ENCODE measurements at regions not wholly inside any gene's neighbourhood (a gene's known extent, or its start where the extent isn't known, plus 50 kb on each side); places are given as distances from the start of the nearest gene placed in this dataset.

DNA sequence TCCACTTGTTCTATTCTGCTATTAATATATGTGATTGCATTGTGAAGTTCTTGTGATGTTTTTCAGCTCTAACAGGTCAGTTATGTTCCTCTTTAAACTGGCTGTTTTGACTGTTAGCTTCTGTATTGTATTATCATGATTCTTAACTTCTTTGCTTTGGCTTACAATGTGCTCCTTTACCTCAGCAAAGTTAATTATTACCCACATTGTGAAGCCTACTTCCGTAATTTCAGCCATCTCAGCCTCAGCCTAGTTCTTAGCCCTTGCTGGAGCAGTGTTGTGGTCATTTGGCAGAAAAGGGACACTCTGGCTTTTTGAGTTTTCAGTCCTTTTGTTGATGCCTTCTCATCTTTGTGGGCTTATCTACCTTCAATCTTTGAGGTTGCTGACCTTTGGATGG, 440.2 kb downstream of the TBC1D32 start:
- Histone ChIP-seq H3K36me3 (ENCODE audit: control insufficient read depth, insufficient read depth, low read length) (no peaks in the 10 kb centered on the region), H3K4me3 (ENCODE audit: insufficient read depth, low read depth, low read length) (no peak overlapping the region), H3K4me1 (ENCODE audit: control insufficient read depth, insufficient read depth, low read length) (no peaks in the 10 kb centered on the region), H2BK120ac (ENCODE audit: low read depth, low read length) (no peak overlapping the region), H3K18ac (ENCODE audit: low read depth, low read length) (no peak overlapping the region), H4K8ac (ENCODE audit: low read depth in 2 of 2, low read length in 2 of 2) (no peak overlapping the region), H3K27me3 (ENCODE audit: control insufficient read depth, insufficient read depth, low read length) (no peaks in the 10 kb centered on the region), H3K4ac (ENCODE audit: low read depth, low read length) (no peak overlapping the region), H3K9ac (ENCODE audit: low read depth, low read length) (no peak overlapping the region), H3K23ac (ENCODE audit: low read depth, low read length) (no peak overlapping the region), H2AK9ac (replicated peaks; ENCODE audit: low read depth, low read length, poor library complexity) (no peak overlapping the region), H2BK15ac (ENCODE audit: low read depth, low read length) (no peak overlapping the region), H4K91ac (ENCODE audit: insufficient read depth, low read depth, low read length) (no peak overlapping the region), H2AK5ac (ENCODE audit: low read depth, low read length) (no peak overlapping the region), H3K56ac (ENCODE audit: extremely low read depth, insufficient read depth, low read length) (no peak overlapping the region), H2BK5ac (ENCODE audit: low read depth, low read length, poor library complexity, severe bottlenecking) (no peak overlapping the region), H3K79me1 (ENCODE audit: low read depth in 1 of 2, low read length in 2 of 2) (no peaks in the 10 kb centered on the region), H3K4me2 (ENCODE audit: low read depth, low read length) (no peak overlapping the region), H4K5ac (ENCODE audit: low read depth, low read length) (no peak overlapping the region), H2AFZ (replicated peaks; ENCODE audit: low read length, poor library complexity) (no peak overlapping the region), H3K27ac (ENCODE audit: insufficient read depth, low read length) (no peak overlapping the region), H4K20me1 (ENCODE audit: insufficient read depth, low read length) (no peaks in the 10 kb centered on the region), H2BK20ac (ENCODE audit: low read depth, low read length) (no peak overlapping the region), H3K14ac (replicated peaks; ENCODE audit: low read depth, low read length) (no peak overlapping the region), H3K9me1 (ENCODE audit: insufficient read depth, low read length) (no peaks in the 10 kb centered on the region), H3K9me3 (ENCODE audit: control insufficient read depth, insufficient read depth, low read length) (peaks cover 2% of the 10 kb centered on the region)
- in situ Hi-C loops (cut with MboI; ENCODE audit: low sequenced_read_pairs): no loop called here
- DNase-seq (no peak), ATAC-seq (ENCODE audit: low read depth) (no peak)
- BruUV-seq (replicated peaks): no TSS peak
- TF ChIP-seq, protein P1, sequence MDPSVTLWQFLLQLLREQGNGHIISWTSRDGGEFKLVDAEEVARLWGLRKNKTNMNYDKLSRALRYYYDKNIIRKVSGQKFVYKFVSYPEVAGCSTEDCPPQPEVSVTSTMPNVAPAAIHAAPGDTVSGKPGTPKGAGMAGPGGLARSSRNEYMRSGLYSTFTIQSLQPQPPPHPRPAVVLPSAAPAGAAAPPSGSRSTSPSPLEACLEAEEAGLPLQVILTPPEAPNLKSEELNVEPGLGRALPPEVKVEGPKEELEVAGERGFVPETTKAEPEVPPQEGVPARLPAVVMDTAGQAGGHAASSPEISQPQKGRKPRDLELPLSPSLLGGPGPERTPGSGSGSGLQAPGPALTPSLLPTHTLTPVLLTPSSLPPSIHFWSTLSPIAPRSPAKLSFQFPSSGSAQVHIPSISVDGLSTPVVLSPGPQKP (IDR thresholded peaks at IDR 0.05; ENCODE audit: borderline replicate concordance, low read depth, low read length): no peak
- TF ChIP-seq CHD1 (IDR thresholded peaks at IDR 0.05; ENCODE audit: low read depth, low read length): no peak
- ChIA-PET CTCF (no interaction called here), POLR2A (ENCODE audit: unreplicated experiment) (no interaction called here)
- WGBS, 2 experiments (ENCODE audit: extremely low coverage in 2 of 2, insufficient read length in 1 of 2): no CpG with 5 or more reads among the region's 1 CpG
- intact Hi-C loops (cut with micrococcal nuclease): no loop called here
- dilution Hi-C loops (cut with HindIII; ENCODE audit: low sequenced_read_pairs, unreplicated experiment): no loop called here

Data from IMR-90 (cell line).